HG03064 (cell line): ENCODE measurements at regions not wholly inside any gene's neighbourhood (a gene's known extent, or its start where the extent isn't known, plus 50 kb on each side); places are given as distances from the start of the nearest gene placed in this dataset.

Experiments used
- ATAC-seq: cut with Tn5 transposase; IDR thresholded peaks from one replicate; pipeline ENCODE4 v1.9.1; 2021; ENCODE audit warnings: low read depth; ENCODE audit not compliant: unreplicated experiment

- no peak for ATAC-seq
Observed at GRCh38 chr4:37157476-37158167, 86.9 kb upstream of the NWD2 start.

GRCh38 chr4:37160653-37161052 is 83.9 kb upstream of the NWD2 start:
- no peak for ATAC-seq

- no peak for ATAC-seq
Observed at GRCh38 chr4:37165844-37166243, 78.7 kb upstream of the NWD2 start.

GRCh38 chr4:37169956-37170355 is 74.6 kb upstream of the NWD2 start:
- ATAC-seq, result no peak

GRCh38 chr4:37188100-37188499 is 56.4 kb upstream of the NWD2 start:
- ATAC-seq, result no peak
